Large intestine (tissue), 3 donors: ENCODE measurements at regions not wholly inside any gene's neighbourhood (a gene's known extent, or its start where the extent isn't known, plus 50 kb on each side); places are given as distances from the start of the nearest gene placed in this dataset.

Source experiments
- DNase-seq, 2 donors: peaks; one replicate each; pipeline versions ENCODE4 v3.0.0 to v3.0.0-alpha.2; 2013
- H3K27ac ChIP-seq: one replicate; pipeline ENCODE4 v1.5.1; 2013; ENCODE audit warnings: low read length
- H3K27me3 ChIP-seq: 2 replicates; pipeline ENCODE4 v1.6.1; 2013; ENCODE audit warnings: low read length; ENCODE audit not compliant: control insufficient read depth, insufficient read depth
- H3K36me3 ChIP-seq: 2 replicates; pipeline ENCODE4 v1.6.1; 2013; ENCODE audit warnings: low read length; ENCODE audit not compliant: control insufficient read depth, insufficient read depth
- H3K4me1 ChIP-seq: one replicate; pipeline ENCODE4 v1.6.1; 2013; ENCODE audit warnings: low read length; ENCODE audit not compliant: control insufficient read depth, insufficient read depth
- H3K4me3 ChIP-seq: one replicate; pipeline ENCODE4 v1.5.1; 2013; ENCODE audit warnings: low read length
- H3K9me3 ChIP-seq: one replicate; pipeline ENCODE4 v1.6.1; 2013; ENCODE audit warnings: mild to moderate bottlenecking, low read depth, low read length, moderate library complexity; ENCODE audit not compliant: control insufficient read depth
- WGBS: methylation state at CpG from one replicate; pipeline ENCODE4 v1.1.5; 2013; ENCODE audit warnings: low lambda C conversion rate; ENCODE audit not compliant: insufficient coverage; 5-methylcytosine and 5-hydroxymethylcytosine counted together

- Histone ChIP-seq H3K9me3 (no peaks in the 10 kb centered on the region), H3K4me1 (no peaks in the 10 kb centered on the region), H3K4me3 (no peak overlapping the region), H3K27me3 (no peaks in the 10 kb centered on the region), H3K27ac (no peak overlapping the region), H3K36me3 (no peaks in the 10 kb centered on the region)
- DNase-seq: no peak
- 100% methylated on average over 1 of the region's 3 CpGs for WGBS
Observed at GRCh38 chr6:19311786-19312185, 525.4 kb upstream of the ID4 start.

DNA sequence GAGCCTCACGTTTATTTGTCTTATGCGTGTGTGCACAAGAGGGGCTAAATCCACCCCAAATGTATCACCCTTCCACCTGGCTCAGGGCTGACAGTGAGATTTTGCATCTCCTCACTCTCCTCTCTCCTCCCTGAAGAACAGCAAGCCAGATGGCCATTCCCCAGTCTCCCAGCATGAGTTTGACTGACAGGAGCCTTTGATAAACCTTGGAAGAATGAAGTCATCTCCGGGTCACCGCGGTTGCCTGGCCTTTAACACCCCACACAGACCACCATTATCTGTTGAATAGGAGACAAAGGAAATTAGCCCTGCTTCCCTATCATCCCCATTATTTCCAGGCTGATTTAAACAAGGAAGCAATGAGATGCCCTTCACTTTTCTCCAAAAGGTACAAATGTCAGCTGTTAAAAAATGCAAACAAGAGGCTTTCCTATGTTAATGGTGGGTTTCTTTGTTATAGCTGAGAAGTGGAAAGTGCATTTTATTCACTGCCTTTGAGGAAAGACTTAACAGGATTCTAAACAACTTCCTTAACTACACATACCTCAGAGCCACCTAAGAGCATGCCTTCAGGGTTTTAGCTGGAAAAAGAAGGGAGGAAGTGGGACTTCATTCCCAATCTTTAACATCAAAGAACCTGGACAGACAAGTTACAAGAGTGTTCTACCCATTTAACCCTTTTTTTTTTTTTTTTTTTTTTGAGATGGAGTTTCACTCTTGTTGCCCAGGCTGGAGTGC, 524.8 kb upstream of the ID4 start:
- DNase-seq: no peak
- WGBS: 30% methylated on average over 2 of the region's 5 CpGs
- Histone ChIP-seq H3K36me3 (no peaks in the 10 kb centered on the region), H3K9me3 (no peaks in the 10 kb centered on the region), H3K27ac (no peak overlapping the region), H3K4me3 (no peak overlapping the region), H3K27me3 (no peaks in the 10 kb centered on the region), H3K4me1 (no peaks in the 10 kb centered on the region)

DNA sequence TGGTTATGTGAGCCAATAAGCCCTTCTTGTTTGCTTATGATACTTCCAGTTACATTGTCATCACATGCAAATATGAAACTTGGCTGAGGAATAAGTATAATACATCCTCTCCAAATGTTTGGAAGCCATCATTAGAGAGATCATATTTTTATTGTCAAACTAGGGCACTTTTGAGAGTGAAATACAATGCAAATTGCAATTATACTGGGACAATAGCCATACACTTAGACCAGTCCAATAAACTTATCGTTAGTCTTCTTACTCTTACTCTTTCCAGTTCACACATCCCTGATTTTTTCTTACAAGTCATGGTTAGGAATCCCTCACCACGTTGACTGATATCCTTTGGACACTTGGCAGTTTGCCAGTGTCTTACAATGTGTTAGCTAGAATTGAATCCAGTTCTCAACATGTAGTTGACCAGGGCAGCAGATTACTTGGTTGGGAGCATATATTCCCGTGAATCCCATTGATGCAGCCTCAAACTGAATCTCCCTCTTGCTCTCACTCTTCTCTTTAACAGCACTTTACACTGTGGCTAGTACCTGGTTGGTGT, 519.7 kb upstream of the ID4 start:
- Histone ChIP-seq H3K4me1 (no peaks in the 10 kb centered on the region), H3K9me3 (no peaks in the 10 kb centered on the region), H3K27me3 (no peaks in the 10 kb centered on the region), H3K4me3 (no peak overlapping the region), H3K27ac (no peak overlapping the region), H3K36me3 (no peaks in the 10 kb centered on the region)
- WGBS: 0% methylated on average over 1 of the region's 3 CpGs
- DNase-seq: no peak

DNA sequence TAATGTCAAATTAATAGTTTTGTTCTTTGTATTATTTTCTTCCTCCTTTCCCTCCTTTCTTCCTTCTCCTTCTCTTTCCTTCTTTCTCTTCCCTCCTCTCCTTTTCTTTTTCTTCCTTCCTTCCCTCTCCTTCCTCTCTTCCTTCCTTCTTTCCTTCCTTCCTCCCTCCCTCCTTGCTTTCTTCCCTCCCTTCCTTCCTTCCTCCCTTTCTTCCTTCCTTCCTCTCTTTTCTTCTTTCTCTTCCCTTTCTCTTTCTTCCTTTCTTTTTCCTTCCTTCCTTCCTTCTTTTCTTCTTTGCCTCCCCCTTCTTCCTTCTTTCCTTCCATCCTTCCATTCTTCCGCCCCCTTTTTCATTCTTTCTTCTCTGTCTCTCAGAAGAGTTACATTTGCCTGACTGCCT, 518.2 kb upstream of the ID4 start:
- Histone ChIP-seq H3K4me3 (no peak overlapping the region), H3K27ac (no peak overlapping the region), H3K9me3 (no peaks in the 10 kb centered on the region), H3K36me3 (no peaks in the 10 kb centered on the region), H3K27me3 (no peaks in the 10 kb centered on the region), H3K4me1 (no peaks in the 10 kb centered on the region)
- DNase-seq: no peak
- 100% methylated on average over 1 of the region's 1 CpG for WGBS

GRCh38 chr6:19320111-19320581, 517.0 kb upstream of the ID4 start:
- DNase-seq: peak in 1 of 2 donors; percentile 14
- Histone ChIP-seq H3K27ac (no peak overlapping the region), H3K36me3 (no peaks in the 10 kb centered on the region), H3K27me3 (no peaks in the 10 kb centered on the region), H3K9me3 (no peaks in the 10 kb centered on the region), H3K4me1 (no peaks in the 10 kb centered on the region), H3K4me3 (no peak overlapping the region)
- WGBS: no CpG with 5 or more reads among the region's 3 CpGs

GRCh38 chr6:19322691-19323485, 514.3 kb upstream of the ID4 start:
- H3K4me3 ChIP-seq: no peak overlapping the region
- H3K4me1 ChIP-seq: no peaks in the 10 kb centered on the region
- H3K27ac ChIP-seq: no peak overlapping the region
- H3K36me3 ChIP-seq: no peaks in the 10 kb centered on the region
- no peaks in the 10 kb centered on the region for H3K27me3 ChIP-seq
- no peaks in the 10 kb centered on the region for H3K9me3 ChIP-seq
- WGBS: 25% methylated on average over 1 of the region's 5 CpGs
- DNase-seq: no peak

DNA sequence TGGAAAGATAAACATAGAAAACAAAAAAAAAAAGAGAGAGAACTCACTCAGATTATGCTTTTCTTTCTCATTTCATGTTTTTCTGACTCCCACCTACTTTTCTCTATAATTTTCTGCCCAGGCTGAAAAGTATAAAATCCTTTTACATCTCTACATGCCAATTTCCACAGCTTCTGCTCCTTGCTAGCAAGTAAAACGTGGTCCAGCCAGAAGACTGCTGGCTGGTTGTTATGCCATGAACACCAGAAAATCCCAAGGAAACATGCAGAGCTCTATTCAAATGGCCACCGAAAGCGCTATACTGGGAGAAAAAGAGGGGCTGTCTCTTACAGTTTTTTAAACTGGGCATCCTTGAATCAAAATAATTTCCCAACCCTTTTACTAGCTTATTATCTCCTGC, 512.8 kb upstream of the ID4 start:
- no peaks in the 10 kb centered on the region for H3K4me1 ChIP-seq
- DNase-seq: no peak
- H3K27ac ChIP-seq: no peak overlapping the region
- WGBS: no CpG with 5 or more reads among the region's 3 CpGs
- H3K27me3 ChIP-seq: no peaks in the 10 kb centered on the region
- H3K36me3 ChIP-seq: no peaks in the 10 kb centered on the region
- no peak overlapping the region for H3K4me3 ChIP-seq
- H3K9me3 ChIP-seq: no peaks in the 10 kb centered on the region

GRCh38 chr6:19325335-19325789, 511.8 kb upstream of the ID4 start:
- Histone ChIP-seq H3K4me1 (no peaks in the 10 kb centered on the region), H3K9me3 (no peaks in the 10 kb centered on the region), H3K36me3 (no peaks in the 10 kb centered on the region), H3K4me3 (no peak overlapping the region), H3K27me3 (no peaks in the 10 kb centered on the region), H3K27ac (no peak overlapping the region)
- WGBS: no CpG with 5 or more reads among the region's 8 CpGs
- DNase-seq: no peak

- Histone ChIP-seq H3K9me3 (no peaks in the 10 kb centered on the region), H3K4me3 (no peak overlapping the region), H3K4me1 (no peaks in the 10 kb centered on the region)
Observed at GRCh38 chr6:19327241-19327640, 509.9 kb upstream of the ID4 start.

DNA sequence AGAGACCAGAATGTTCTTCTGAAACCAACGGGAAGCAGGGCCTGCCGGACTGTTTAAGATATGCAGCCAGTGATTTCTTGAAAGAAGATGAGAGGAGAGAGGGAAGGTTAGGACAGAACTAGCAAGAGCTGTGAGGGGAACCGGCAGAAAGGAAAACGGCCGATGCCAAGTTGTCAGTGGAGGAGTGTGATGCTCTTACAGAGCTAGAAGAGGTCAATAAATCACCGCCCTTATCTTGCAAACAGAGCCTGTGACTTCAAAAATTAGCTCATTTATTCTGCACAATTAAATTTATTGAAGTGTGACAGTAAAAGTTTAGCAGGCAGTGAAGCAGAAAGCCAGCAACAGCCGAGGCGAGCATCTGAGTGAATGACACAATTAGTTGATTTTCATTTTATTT, 509.5 kb upstream of the ID4 start:
- no peak overlapping the region for H3K27ac ChIP-seq
- H3K36me3 ChIP-seq: no peaks in the 10 kb centered on the region
- WGBS: 38% methylated on average over 4 of the region's 8 CpGs
- no peak overlapping the region for H3K4me3 ChIP-seq
- no peak for DNase-seq
- no peaks in the 10 kb centered on the region for H3K4me1 ChIP-seq
- no peaks in the 10 kb centered on the region for H3K27me3 ChIP-seq
- H3K9me3 ChIP-seq: no peaks in the 10 kb centered on the region

More at GRCh38 chr6:19327241-19327640, 509.9 kb upstream of the ID4 start:
- 67% methylated on average over 1 of the region's 2 CpGs for WGBS
- DNase-seq: no peak
- H3K36me3 ChIP-seq: no peaks in the 10 kb centered on the region
- H3K27ac ChIP-seq: no peak overlapping the region
- no peaks in the 10 kb centered on the region for H3K27me3 ChIP-seq
